Stimulated activated CD4-positive, alpha-beta T cell treated with anti-CD3 and anti-CD28 coated beads, Interleukin-4, amount 100 ng/mL, for 48 hours (primary cell): ENCODE measurements at regions not wholly inside any gene's neighbourhood (a gene's known extent, or its start where the extent isn't known, plus 50 kb on each side); places are given as distances from the start of the nearest gene placed in this dataset.

Experiments
- DNase-seq, 2 donors: peaks; one replicate each; pipeline ENCODE4 v3.0.0-alpha.2; 2020; ENCODE audit warnings: low read depth in 2 of 2

DNA sequence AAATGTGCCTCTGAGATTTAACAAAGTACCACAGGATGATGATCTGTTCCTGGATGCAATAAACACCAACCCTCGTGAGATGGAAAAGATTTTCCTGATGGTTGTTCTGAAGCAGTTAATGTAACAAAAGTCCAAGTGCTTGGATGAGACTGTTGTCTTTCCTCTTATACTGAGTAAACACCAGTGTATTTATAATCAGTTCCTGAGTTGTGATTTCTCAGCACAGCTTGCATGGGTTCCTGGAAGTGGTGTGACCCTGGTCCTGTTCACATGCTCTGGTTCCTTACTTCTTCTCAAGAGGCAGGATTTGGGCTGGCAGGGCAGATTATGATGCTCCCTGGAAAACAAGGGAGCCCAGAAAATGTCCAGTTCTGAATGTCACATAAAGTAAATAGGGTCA, 208.2 kb upstream of the USP24 start:
- no peak for DNase-seq

GRCh38 chr1:55420929-55421716, 206.0 kb upstream of the USP24 start:
- DNase-seq, result no peak

- DNase-seq, result no peak
Measured at GRCh38 chr1:55420026-55420425, 204.9 kb upstream of the USP24 start.

GRCh38 chr1:55418208-55419000, 203.2 kb upstream of the USP24 start:
- no peak for DNase-seq

GRCh38 chr1:55416164-55416842, 201.1 kb upstream of the USP24 start:
- DNase-seq, result no peak

DNA sequence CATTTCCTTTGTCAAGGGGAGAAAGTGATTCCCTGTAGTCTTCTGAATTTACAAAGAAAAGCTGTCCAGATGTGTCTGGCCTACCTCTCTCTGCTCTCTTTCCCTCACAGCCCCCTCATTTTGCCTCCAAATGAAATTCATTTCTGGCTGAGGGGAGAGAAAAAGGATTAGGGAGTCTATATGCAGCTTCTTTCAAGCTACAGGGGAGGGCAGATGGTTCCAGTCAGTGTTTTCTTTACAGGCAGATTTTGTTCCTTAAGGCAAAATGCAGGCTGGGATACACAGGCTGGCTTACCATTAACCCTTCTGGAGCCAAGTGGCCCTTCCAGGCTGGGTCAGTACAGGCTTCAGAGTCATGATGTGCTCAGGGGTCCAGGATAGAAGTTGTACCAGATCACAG, 198.1 kb upstream of the USP24 start:
- no peak for DNase-seq

DNA sequence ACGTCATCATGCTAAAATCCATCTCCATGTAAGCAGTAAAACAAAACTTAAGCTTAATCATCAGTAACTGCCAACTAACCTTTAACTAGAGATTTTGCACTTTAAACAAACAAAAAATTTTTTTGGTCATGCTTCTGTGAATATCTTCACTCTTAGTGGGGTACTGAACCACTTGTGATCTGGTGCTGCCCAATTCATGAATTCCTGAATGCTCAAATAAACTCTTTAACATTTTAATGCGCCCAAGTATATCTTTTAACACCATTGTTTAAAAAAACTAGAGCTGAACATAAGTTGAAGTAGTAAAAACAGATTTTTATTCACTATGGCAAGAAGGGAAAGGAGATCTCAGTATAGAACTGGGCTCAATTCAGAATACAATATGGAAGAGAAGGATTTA, 196.9 kb upstream of the USP24 start:
- no peak for DNase-seq

- no peak for DNase-seq
Measured at GRCh38 chr1:55402671-55403464, 187.7 kb upstream of the USP24 start.

GRCh38 chr1:55402142-55402541, 187.0 kb upstream of the USP24 start:
- no peak for DNase-seq

- no peak for DNase-seq
Measured at GRCh38 chr1:55400508-55400907, 185.3 kb upstream of the USP24 start.

DNA sequence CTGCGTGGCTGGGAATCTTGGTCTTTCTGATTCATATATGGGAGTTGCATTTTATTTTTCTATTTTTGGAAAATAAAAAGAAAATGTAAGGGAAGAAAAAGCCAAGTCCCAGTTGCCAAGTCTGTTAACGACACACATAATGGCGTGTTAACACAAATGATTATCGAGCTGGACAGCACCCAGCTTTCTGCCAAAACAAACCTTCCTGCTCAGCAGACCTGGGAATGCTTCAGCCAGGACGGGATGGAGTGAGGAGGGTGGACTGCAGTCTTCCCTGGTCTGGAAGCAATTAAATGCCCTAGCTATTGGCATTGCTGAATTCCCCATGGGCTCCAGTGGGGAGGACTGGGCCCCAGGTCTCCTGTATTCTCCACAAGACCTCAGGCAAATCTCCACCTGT, 184.2 kb upstream of the USP24 start:
- no peak for DNase-seq

DNA sequence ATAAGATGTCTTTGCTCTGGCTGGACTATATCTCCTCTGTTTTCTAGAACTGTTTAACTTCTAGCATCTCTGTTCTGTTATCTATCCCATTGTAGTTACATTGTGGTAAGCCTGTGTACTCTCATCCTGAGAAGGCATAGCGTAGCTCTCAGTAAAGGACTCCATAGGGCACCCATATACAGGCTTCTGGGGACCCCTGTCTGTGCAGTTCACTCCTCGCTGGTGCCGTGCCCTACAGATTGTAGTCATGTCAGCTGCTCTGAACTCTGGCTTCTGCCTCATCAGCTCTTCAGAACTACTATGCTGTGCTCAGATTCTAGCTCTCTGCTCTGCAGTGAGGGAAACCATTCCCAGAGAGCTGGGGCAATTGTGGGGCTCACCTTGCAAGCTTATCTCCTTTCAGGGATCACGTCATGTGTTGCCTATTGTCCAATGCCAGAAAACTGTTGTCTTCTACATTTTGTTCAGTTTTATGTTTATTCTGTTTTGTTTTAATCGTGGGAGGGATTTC, 181.3 kb upstream of the USP24 start:
- DNase-seq, result no peak

GRCh38 chr1:55388960-55389359, 173.8 kb upstream of the USP24 start:
- no peak for DNase-seq

DNA sequence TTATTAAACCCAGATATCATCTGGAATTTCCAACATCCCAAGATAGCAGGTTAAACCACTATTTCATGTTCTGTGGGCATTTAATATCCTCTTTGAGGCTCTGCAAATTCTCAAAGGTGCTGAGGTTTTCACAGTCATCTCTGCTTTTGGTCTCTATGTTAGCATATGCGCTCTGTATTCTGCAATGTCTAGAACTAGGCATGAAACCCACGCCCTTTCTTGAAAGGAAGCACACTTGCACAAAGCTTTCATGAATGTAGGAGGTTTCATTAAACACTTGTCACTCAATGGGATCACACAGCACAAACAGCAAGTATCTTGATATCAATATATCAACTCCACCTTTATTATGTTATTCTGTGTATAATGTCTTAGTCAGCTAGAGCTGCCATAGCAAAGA, 172.0 kb upstream of the USP24 start:
- DNase-seq, result no peak

- DNase-seq, result no peak
Measured at GRCh38 chr1:55386456-55386855, 171.3 kb upstream of the USP24 start.

DNA sequence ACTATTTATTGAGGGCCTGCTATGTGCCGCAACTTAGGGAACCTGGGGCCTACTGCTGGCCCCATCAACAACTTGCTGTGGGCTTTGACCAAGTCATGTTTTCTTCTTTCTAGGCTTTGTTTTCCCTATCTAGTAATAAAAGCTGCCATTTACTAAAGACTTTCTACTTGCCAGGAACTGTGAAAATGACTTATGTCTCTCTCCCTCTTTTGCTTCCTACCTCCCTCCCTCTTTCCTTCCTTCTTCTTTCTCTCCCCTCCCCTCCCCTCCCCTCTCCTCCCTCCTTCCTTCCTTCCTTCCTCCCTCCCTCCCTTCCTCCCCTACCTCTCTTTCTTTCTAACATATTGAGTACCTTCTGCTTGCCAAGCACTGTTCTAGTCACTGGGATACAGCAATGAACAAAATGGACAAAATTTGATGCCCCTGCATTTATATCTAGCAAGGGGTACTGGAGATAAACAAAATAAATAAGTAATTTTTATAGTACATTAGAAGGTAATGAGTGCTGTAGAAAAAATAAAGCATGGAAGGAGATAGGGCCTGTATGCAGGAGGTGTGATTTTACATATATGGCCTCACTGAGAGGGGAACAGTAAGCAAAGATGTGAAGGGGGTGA, 170.3 kb upstream of the USP24 start:
- DNase-seq, result no peak

DNA sequence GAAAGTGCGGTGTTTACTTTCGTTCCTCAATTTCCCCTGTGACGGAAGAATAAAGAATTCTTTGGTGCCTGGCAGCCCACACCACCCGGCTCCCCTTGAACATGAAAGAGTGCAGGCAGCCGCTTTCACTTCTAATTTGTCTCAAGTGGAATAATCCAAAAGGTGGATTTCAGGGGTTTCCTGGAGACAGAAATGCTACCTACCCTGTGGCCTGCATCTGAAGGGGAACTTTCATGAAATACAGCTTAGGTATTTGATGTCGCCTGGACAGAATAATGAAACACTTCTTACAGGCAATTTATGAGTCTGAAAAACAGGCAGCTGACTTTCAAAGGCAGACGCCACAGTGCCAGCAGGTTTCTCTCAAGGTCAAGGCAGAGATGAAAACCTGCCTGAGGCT, 169.5 kb upstream of the USP24 start:
- DNase-seq, result no peak

GRCh38 chr1:55382806-55383305, 167.7 kb upstream of the USP24 start:
- no peak for DNase-seq

DNA sequence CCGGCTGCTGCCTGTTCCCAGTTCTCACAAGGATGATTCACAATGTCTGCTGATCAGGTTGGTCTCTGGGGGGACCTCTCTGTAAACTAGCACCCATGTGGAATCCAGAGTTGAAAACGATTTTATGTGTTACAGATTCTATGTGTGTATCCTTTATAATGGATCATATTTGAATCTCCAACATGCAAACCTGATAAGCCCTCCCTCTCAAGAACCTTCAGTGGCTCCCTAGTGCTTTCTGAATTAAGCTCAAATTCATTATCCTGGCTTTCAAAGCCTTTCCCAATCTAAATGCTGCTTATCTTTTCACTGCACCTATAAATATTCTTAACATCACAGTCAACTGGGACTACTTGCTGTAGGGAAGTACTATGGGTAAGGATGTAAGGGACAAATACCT, 166.8 kb upstream of the USP24 start:
- no peak for DNase-seq

- DNase-seq, result no peak
Measured at GRCh38 chr1:55381491-55381890, 166.3 kb upstream of the USP24 start.

GRCh38 chr1:55380355-55380970, 165.3 kb upstream of the USP24 start:
- DNase-seq, result no peak
